ENCODE measurements at regions not wholly inside any gene's neighbourhood (a gene's known extent, or its start where the extent isn't known, plus 50 kb on each side); places are given as distances from the start of the nearest gene placed in this dataset.
"Not testable (repeated sequence)": the region's sequence is repeated elsewhere in the genome, so short reads cannot be mapped to it uniquely, and the experiment has no call there.

DNA sequence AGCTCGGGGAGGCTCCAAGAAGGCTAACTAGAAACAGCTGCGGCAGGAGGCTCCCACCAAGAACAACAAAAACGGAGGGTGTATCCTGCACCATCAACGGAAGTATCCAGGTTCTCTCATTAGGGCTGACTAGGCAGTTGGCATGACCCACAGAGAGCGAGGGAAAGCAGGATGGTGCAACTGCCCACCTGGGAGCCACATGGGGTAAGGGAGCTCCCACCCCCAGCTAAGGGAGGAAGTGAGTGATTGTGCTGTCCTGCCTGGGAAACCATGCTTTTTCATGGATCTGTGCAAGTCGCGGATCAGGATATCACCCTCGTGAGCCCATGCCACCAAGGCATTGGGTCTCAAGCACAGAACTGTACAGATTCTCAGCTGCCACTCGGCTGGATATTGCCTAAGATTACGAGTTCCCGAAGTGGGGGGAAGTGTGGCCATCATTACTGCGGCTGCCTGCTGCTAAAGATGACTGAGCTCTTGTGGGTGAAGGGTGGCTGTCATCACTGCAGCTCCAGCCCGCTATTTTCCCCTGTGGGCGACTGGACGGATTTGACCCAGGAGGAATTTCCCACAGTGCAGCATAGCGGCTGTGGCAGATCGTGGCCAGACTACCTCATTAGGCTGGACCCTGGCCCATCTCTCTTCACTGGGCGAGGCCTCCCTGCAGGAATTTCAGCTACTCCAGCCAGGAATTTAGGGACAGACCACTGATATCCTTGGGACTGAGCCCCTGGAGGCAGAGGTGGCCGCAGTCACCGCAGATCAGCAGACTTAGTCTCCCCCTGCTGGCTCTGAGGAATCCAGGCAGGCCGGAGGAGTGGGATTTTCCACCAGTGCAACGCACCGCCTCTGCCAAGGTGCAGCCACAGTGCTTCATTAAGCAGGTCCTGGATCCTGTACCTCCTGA, 515.7 kb downstream of the FRK start:
- Mint-ChIP-seq H3K36me3 (ENCODE audit: insufficient read depth, unreplicated experiment) (no peaks in the 10 kb centered on the region), H3K27ac (ENCODE audit: unreplicated experiment) (no peak overlapping the region), H3K27me3 (ENCODE audit: unreplicated experiment) (no peaks in the 10 kb centered on the region), H3K9me3 (ENCODE audit: low read depth, unreplicated experiment) (peaks cover 7% of the 10 kb centered on the region), H3K4me3 (ENCODE audit: low read depth, unreplicated experiment) (no peak overlapping the region), H3K4me1 (ENCODE audit: low read depth, unreplicated experiment) (no peaks in the 10 kb centered on the region)
- CTCF ChIA-PET = interaction anchor here (0.6 kb wide), 1 partner anchor 201 kb away, joined by 3 read pairs; no protein-coding TSS in a partner anchor
- intact Hi-C loops (cut with micrococcal nuclease; ENCODE audit: unreplicated experiment) = no loop called here
- no peak for DNase-seq
- TF ChIP-seq CTCF (IDR thresholded peaks at IDR 0.05; ENCODE audit: unreplicated experiment) = no peak
- BruUV-seq (replicated peaks) = no TSS peak

DNA sequence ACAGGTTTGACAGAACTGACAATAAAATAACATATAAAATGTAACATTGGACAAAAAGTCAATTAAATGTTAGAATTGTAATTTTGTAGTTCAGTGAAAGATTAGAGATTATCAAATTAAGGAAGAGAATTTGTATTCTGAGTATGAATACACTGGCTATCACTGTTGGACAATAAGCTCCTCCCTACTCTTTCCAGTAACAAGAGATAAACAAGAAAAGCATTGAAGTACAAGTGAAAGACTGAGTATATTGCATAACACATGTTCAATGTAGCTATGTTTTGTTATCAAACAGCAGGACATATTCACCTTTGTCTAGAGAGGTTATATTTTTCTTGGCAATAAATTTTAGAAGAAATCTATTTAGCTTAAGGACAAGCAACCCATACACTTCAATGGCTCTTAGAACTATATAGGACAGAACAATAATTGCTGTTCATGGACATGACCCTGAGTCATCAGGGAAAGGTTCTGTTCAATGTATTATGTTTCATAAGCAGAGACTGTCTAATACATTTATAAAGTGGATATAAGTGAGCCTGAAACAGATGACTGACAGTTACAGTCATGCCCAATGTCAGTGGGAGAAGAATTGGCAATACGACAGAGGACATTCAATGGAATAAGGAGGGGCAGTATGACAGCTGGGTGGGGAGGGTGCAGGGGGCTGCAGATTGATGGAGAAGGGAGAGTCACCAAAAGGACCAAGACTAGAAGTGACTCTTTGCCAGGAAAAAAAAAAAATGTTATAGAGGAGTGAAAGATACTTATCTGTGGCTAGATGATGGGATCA, 520.4 kb downstream of the FRK start:
- CTCF ChIA-PET = no interaction called here
- intact Hi-C loops (cut with micrococcal nuclease; ENCODE audit: unreplicated experiment) = no loop called here
- no peaks in the 10 kb centered on the region for H3K4me1 Mint-ChIP-seq (ENCODE audit: low read depth, unreplicated experiment)

GRCh38 chr6:115539531-115539930, 521.2 kb downstream of the FRK start:
- Mint-ChIP-seq H3K36me3 (ENCODE audit: insufficient read depth, unreplicated experiment) (no peaks in the 10 kb centered on the region), H3K9me3 (ENCODE audit: low read depth, unreplicated experiment) (peaks cover 6% of the 10 kb centered on the region), H3K27ac (ENCODE audit: unreplicated experiment) (no peak overlapping the region), H3K4me1 (ENCODE audit: low read depth, unreplicated experiment) (no peaks in the 10 kb centered on the region), H3K27me3 (ENCODE audit: unreplicated experiment) (no peaks in the 10 kb centered on the region), H3K4me3 (ENCODE audit: low read depth, unreplicated experiment) (no peak overlapping the region)
- intact Hi-C loops (cut with micrococcal nuclease; ENCODE audit: unreplicated experiment) = no loop called here
- TF ChIP-seq CTCF (IDR thresholded peaks at IDR 0.05; ENCODE audit: unreplicated experiment) = no peak
- BruUV-seq (replicated peaks) = no TSS peak
- CTCF ChIA-PET = no interaction called here
- DNase-seq = no peak

More for the DNA sequence above, 520.4 kb downstream of the FRK start:
- no peak for DNase-seq
- H3K36me3 Mint-ChIP-seq (ENCODE audit: insufficient read depth, unreplicated experiment) = no peaks in the 10 kb centered on the region
- peaks cover 6% of the 10 kb centered on the region for H3K9me3 Mint-ChIP-seq (ENCODE audit: low read depth, unreplicated experiment)
- no peak overlapping the region for H3K4me3 Mint-ChIP-seq (ENCODE audit: low read depth, unreplicated experiment)
- BruUV-seq (replicated peaks) = no TSS peak
- TF ChIP-seq CTCF (IDR thresholded peaks at IDR 0.05; ENCODE audit: unreplicated experiment) = no peak
- H3K27me3 Mint-ChIP-seq (ENCODE audit: unreplicated experiment) = no peaks in the 10 kb centered on the region
- H3K27ac Mint-ChIP-seq (ENCODE audit: unreplicated experiment) = no peak overlapping the region

GRCh38 chr6:115524821-115525220, 535.9 kb downstream of the FRK start:
- no TSS peak for BruUV-seq (replicated peaks)
- Mint-ChIP-seq H3K27ac (ENCODE audit: unreplicated experiment) (no peak overlapping the region), H3K27me3 (ENCODE audit: unreplicated experiment) (no peaks in the 10 kb centered on the region), H3K9me3 (ENCODE audit: low read depth, unreplicated experiment) (peaks cover 2% of the 10 kb centered on the region), H3K4me1 (ENCODE audit: low read depth, unreplicated experiment) (no peaks in the 10 kb centered on the region), H3K36me3 (ENCODE audit: insufficient read depth, unreplicated experiment) (no peaks in the 10 kb centered on the region), H3K4me3 (ENCODE audit: low read depth, unreplicated experiment) (no peak overlapping the region)
- no peak for DNase-seq
- CTCF ChIA-PET = no interaction called here
- no peak for TF ChIP-seq CTCF (IDR thresholded peaks at IDR 0.05; ENCODE audit: unreplicated experiment)
- intact Hi-C loops (cut with micrococcal nuclease; ENCODE audit: unreplicated experiment) = no loop called here

GRCh38 chr6:115521747-115522146, 538.9 kb downstream of the FRK start:
- H3K27ac Mint-ChIP-seq (ENCODE audit: unreplicated experiment); CTCF ChIA-PET; H3K4me3 Mint-ChIP-seq (ENCODE audit: low read depth, unreplicated experiment); H3K4me1 Mint-ChIP-seq (ENCODE audit: low read depth, unreplicated experiment); intact Hi-C loops (cut with micrococcal nuclease; ENCODE audit: unreplicated experiment); BruUV-seq (replicated peaks); H3K9me3 Mint-ChIP-seq (ENCODE audit: low read depth, unreplicated experiment); H3K27me3 Mint-ChIP-seq (ENCODE audit: unreplicated experiment); H3K36me3 Mint-ChIP-seq (ENCODE audit: insufficient read depth, unreplicated experiment); DNase-seq: not testable (repeated sequence)

Measured in Calu3 (cell line).